ENCODE measurements at regions not wholly inside any gene's neighbourhood (a gene's known extent, or its start where the extent isn't known, plus 50 kb on each side); places are given as distances from the start of the nearest gene placed in this dataset.

DNA sequence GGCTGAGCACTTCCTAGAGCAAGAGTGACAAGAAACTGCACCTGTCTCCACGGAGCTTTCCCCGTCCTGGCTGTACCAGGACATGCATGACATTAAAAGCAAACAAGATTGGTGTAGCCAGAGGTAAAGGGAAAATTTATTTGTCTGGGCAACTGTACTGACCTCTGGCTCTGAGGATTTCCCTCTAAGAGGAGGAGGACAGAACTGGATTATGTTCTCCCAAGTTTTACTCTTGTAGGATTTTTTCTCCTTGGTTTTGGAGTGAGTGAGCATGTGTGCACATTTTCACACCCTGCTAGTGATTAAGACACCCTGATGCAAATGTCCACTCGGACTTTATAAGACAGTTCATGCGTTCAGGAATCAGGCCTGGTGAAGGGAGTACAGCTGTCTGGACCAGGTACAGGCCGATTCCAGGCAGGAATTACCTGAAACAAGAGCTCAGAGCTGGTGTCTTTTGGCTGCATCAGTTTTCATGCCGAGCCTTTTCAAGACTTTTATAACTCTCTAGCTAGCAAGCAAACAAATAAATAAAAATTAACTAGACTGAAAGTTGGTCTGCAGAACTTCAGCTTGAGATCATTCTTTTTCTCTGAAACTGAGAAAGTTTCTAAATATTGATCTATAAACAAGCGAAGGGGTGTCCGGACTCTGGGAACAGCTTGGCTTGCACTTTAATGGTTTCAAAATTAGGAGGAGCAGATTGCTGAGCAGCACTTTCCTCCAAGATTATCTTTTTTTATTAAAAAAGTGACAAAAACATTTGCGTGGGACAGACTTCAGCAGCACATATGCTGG, 51.3 kb upstream of the SPRY1 start:
- no peaks in the 10 kb centered on the region for H3K27me3 ChIP-seq (ENCODE audit: control insufficient read depth, insufficient read depth, low read length)
- no peak overlapping the region for H3K9ac ChIP-seq (ENCODE audit: low read depth, low read length)
- H3K18ac ChIP-seq (ENCODE audit: low read depth, low read length) = no peak overlapping the region
- no peak overlapping the region for H4K8ac ChIP-seq (ENCODE audit: low read depth in 2 of 2, low read length in 2 of 2)
- H2AK9ac ChIP-seq (replicated peaks; ENCODE audit: low read depth, low read length, poor library complexity) = no peak overlapping the region
- H3K14ac ChIP-seq (replicated peaks; ENCODE audit: low read depth, low read length) = no peak overlapping the region
- H3K79me1 ChIP-seq (ENCODE audit: low read depth in 1 of 2, low read length in 2 of 2) = no peaks in the 10 kb centered on the region
- no peak overlapping the region for H2AFZ ChIP-seq (replicated peaks; ENCODE audit: low read length, poor library complexity)
- ATAC-seq (ENCODE audit: low read depth) (no peak), DNase-seq (no peak)
- no peaks in the 10 kb centered on the region for H3K9me1 ChIP-seq (ENCODE audit: insufficient read depth, low read length)
- dilution Hi-C loops (cut with HindIII; ENCODE audit: low sequenced_read_pairs, unreplicated experiment) (no loop called here), in situ Hi-C loops (cut with MboI; ENCODE audit: low sequenced_read_pairs) (no loop called here), intact Hi-C loops (cut with micrococcal nuclease) (no loop called here)
- H3K4ac ChIP-seq (ENCODE audit: low read depth, low read length) = no peak overlapping the region
- H2AK5ac ChIP-seq (ENCODE audit: low read depth, low read length) = no peak overlapping the region
- WGBS, 2 experiments (ENCODE audit: extremely low coverage in 2 of 2, insufficient read length in 1 of 2) = 89% methylated on average over 2 of the region's 9 CpGs; no CpG with 5 or more reads in 1 of the 2 experiments
- H3K56ac ChIP-seq (ENCODE audit: extremely low read depth, insufficient read depth, low read length) = no peak overlapping the region
- H2BK20ac ChIP-seq (ENCODE audit: low read depth, low read length) = no peak overlapping the region
- no peaks in the 10 kb centered on the region for H3K9me3 ChIP-seq (ENCODE audit: control insufficient read depth, insufficient read depth, low read length)
- POLR2A ChIA-PET (ENCODE audit: unreplicated experiment) = no interaction called here
- H4K5ac ChIP-seq (ENCODE audit: low read depth, low read length) = no peak overlapping the region
- H4K91ac ChIP-seq (ENCODE audit: insufficient read depth, low read depth, low read length) = no peak overlapping the region
- H3K27ac ChIP-seq (ENCODE audit: insufficient read depth, low read length) = no peak overlapping the region
- H4K20me1 ChIP-seq (ENCODE audit: insufficient read depth, low read length) = no peaks in the 10 kb centered on the region
- no peak overlapping the region for H3K4me3 ChIP-seq (ENCODE audit: insufficient read depth, low read depth, low read length)
- no TSS peak for BruUV-seq (replicated peaks)
- CTCF ChIA-PET = no interaction called here
- H3K23ac ChIP-seq (ENCODE audit: low read depth, low read length) = no peak overlapping the region
- H2BK120ac ChIP-seq (ENCODE audit: low read depth, low read length) = no peak overlapping the region
- H3K36me3 ChIP-seq (ENCODE audit: control insufficient read depth, insufficient read depth, low read length) = no peaks in the 10 kb centered on the region
- no peak overlapping the region for H2BK15ac ChIP-seq (ENCODE audit: low read depth, low read length)
- H3K4me1 ChIP-seq (ENCODE audit: control insufficient read depth, insufficient read depth, low read length) = no peaks in the 10 kb centered on the region
- TF ChIP-seq POLR2A (IDR thresholded peaks at IDR 0.05; ENCODE audit: low read depth, low read length) = no peak
- TF ChIP-seq, protein P1, sequence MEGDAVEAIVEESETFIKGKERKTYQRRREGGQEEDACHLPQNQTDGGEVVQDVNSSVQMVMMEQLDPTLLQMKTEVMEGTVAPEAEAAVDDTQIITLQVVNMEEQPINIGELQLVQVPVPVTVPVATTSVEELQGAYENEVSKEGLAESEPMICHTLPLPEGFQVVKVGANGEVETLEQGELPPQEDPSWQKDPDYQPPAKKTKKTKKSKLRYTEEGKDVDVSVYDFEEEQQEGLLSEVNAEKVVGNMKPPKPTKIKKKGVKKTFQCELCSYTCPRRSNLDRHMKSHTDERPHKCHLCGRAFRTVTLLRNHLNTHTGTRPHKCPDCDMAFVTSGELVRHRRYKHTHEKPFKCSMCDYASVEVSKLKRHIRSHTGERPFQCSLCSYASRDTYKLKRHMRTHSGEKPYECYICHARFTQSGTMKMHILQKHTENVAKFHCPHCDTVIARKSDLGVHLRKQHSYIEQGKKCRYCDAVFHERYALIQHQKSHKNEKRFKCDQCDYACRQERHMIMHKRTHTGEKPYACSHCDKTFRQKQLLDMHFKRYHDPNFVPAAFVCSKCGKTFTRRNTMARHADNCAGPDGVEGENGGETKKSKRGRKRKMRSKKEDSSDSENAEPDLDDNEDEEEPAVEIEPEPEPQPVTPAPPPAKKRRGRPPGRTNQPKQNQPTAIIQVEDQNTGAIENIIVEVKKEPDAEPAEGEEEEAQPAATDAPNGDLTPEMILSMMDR (conservative IDR thresholded peaks at IDR 0.05; ENCODE audit: low read depth, low read length) = no peak
- TF ChIP-seq MAFK (IDR thresholded peaks at IDR 0.05; ENCODE audit: low read depth, low read length) = no peak
- TF ChIP-seq NFE2L2 (IDR thresholded peaks at IDR 0.05; ENCODE audit: low read depth, low read length) = no peak
- TF ChIP-seq FOS (IDR thresholded peaks at IDR 0.05; ENCODE audit: low read depth, low read length) = no peak
- no peak overlapping the region for H2BK5ac ChIP-seq (ENCODE audit: low read depth, low read length, poor library complexity, severe bottlenecking)
- no peak overlapping the region for H3K4me2 ChIP-seq (ENCODE audit: low read depth, low read length)
